ENCODE measurements at regions not wholly inside any gene's neighbourhood (a gene's known extent, or its start where the extent isn't known, plus 50 kb on each side); places are given as distances from the start of the nearest gene placed in this dataset.

GRCh38 chr10:43320226-43320625 is 51.2 kb upstream of the FXYD4 start:
- Histone ChIP-seq H3K27me3 (ENCODE audit: insufficient read depth, low read depth) (0 out of 2 replicates have a peak, but pooled peaks cover 3% of the 10 kb centered on the region), H3K4me2 (no peak overlapping the region), H3K9me3 (ENCODE audit: insufficient read depth, low read depth) (no peaks in the 10 kb centered on the region), H3K9me2 (ENCODE audit: insufficient read depth) (no peaks in the 10 kb centered on the region), H3K4me1 (replicated peaks; ENCODE audit: insufficient read depth) (0 out of 2 replicates have a peak, but pooled peaks cover 6% of the 10 kb centered on the region), H3K79me2 (ENCODE audit: low read depth) (no peaks in the 10 kb centered on the region), H3K27ac (no peak overlapping the region), H2AFZ (no peak overlapping the region), H3F3A (ENCODE audit: insufficient read depth, low read depth) (no peaks in the 10 kb centered on the region), H4K20me1 (ENCODE audit: insufficient read depth) (no peaks in the 10 kb centered on the region), H3K36me3 (ENCODE audit: low read depth) (no peaks in the 10 kb centered on the region), H3K4me3 (no peak overlapping the region)
- intact Hi-C loops (cut with micrococcal nuclease; ENCODE audit: unreplicated experiment): no loop called here
- DNase-seq: no peak
- TF ChIP-seq CTCF (conservative IDR thresholded peaks at IDR 0.05) (no peak), EZH2 (IDR thresholded peaks at IDR 0.05; ENCODE audit: low read depth) (no peak)
- POLR2A ChIA-PET (ENCODE audit: unreplicated experiment): no interaction called here
- CTCF ChIA-PET: no interaction called here
- no TSS peak for BruUV-seq (replicated peaks)

- Histone ChIP-seq H3K4me2 (no peak overlapping the region), H3K79me2 (ENCODE audit: low read depth) (no peaks in the 10 kb centered on the region), H3K27ac (no peak overlapping the region), H3K9me3 (ENCODE audit: insufficient read depth, low read depth) (no peaks in the 10 kb centered on the region), H4K20me1 (ENCODE audit: insufficient read depth) (no peaks in the 10 kb centered on the region), H2AFZ (no peak overlapping the region), H3K4me1 (replicated peaks; ENCODE audit: insufficient read depth) (0 out of 2 replicates have a peak, but pooled peaks cover 6% of the 10 kb centered on the region), H3K27me3 (ENCODE audit: insufficient read depth, low read depth) (0 out of 2 replicates have a peak, but pooled peaks cover 3% of the 10 kb centered on the region), H3K9me2 (ENCODE audit: insufficient read depth) (no peaks in the 10 kb centered on the region), H3K36me3 (ENCODE audit: low read depth) (no peaks in the 10 kb centered on the region), H3F3A (ENCODE audit: insufficient read depth, low read depth) (no peaks in the 10 kb centered on the region), H3K4me3 (no peak overlapping the region)
- BruUV-seq (replicated peaks): no TSS peak
- no peak for DNase-seq
- intact Hi-C loops (cut with micrococcal nuclease; ENCODE audit: unreplicated experiment): no loop called here
- TF ChIP-seq EZH2 (IDR thresholded peaks at IDR 0.05; ENCODE audit: low read depth): no peak
- TF ChIP-seq CTCF (conservative IDR thresholded peaks at IDR 0.05): no peak
- ChIA-PET CTCF (no interaction called here), POLR2A (ENCODE audit: unreplicated experiment) (interaction anchor here (0.6 kb wide), 1 partner anchor 202 kb away, joined by 5 read pairs; no protein-coding TSS in a partner anchor)
Observed at GRCh38 chr10:43318976-43319960, 52.2 kb upstream of the FXYD4 start.

- H3K27me3 ChIP-seq (ENCODE audit: insufficient read depth, low read depth): 0 out of 2 replicates have a peak, but pooled peaks cover 3% of the 10 kb centered on the region
- intact Hi-C loops (cut with micrococcal nuclease; ENCODE audit: unreplicated experiment): no loop called here
- no peaks in the 10 kb centered on the region for H3K9me3 ChIP-seq (ENCODE audit: insufficient read depth, low read depth)
- BruUV-seq (replicated peaks): no TSS peak
- TF ChIP-seq EZH2 (IDR thresholded peaks at IDR 0.05; ENCODE audit: low read depth): no peak
- no peak overlapping the region for H3K27ac ChIP-seq
- no peak overlapping the region for H3K4me3 ChIP-seq
- H4K20me1 ChIP-seq (ENCODE audit: insufficient read depth): no peaks in the 10 kb centered on the region
- H3K4me2 ChIP-seq: no peak overlapping the region
- no peaks in the 10 kb centered on the region for H3K79me2 ChIP-seq (ENCODE audit: low read depth)
- ChIA-PET POLR2A (ENCODE audit: unreplicated experiment) (interaction anchor here (0.6 kb wide), 1 partner anchor 203 kb away, joined by 5 read pairs; no protein-coding TSS in a partner anchor), CTCF (no interaction called here)
- no peaks in the 10 kb centered on the region for H3K36me3 ChIP-seq (ENCODE audit: low read depth)
- DNase-seq: no peak
- 0 out of 2 replicates have a peak, but pooled peaks cover 6% of the 10 kb centered on the region for H3K4me1 ChIP-seq (replicated peaks; ENCODE audit: insufficient read depth)
- H3F3A ChIP-seq (ENCODE audit: insufficient read depth, low read depth): no peaks in the 10 kb centered on the region
- no peaks in the 10 kb centered on the region for H3K9me2 ChIP-seq (ENCODE audit: insufficient read depth)
- H2AFZ ChIP-seq: no peak overlapping the region
Observed at GRCh38 chr10:43318456-43318855, 51.6 kb upstream of the RASGEF1A start.

All from PC-9 (cell line).